ENCODE measurements at regions not wholly inside any gene's neighbourhood (a gene's known extent, or its start where the extent isn't known, plus 50 kb on each side); places are given as distances from the start of the nearest gene placed in this dataset.

GRCh38 chr4:100067255-100067654 lies 117.2 kb upstream of the H2AZ1 start:
- 0 to 86% methylated on average over 1 to 11 of the region's 12 CpGs for WGBS, 2 experiments (ENCODE audit: insufficient coverage in 1 of 2, insufficient read length in 1 of 2)
- no peak overlapping the region for H3K27ac Mint-ChIP-seq
- Histone ChIP-seq H3K27ac (ENCODE audit: low read depth, low read length) (no peak overlapping the region), H3K27me3 (ENCODE audit: control insufficient read depth, insufficient read depth, low read length, poor library complexity, severe bottlenecking) (no peaks in the 10 kb centered on the region), H3K36me3 (ENCODE audit: control insufficient read depth, insufficient read depth, low read length) (no peaks in the 10 kb centered on the region), H3K9me3 (ENCODE audit: control insufficient read depth, low read length) (no peaks in the 10 kb centered on the region), H3K4me1 (ENCODE audit: control insufficient read depth, insufficient read depth, low read length) (no peaks in the 10 kb centered on the region), H3K4me3 (ENCODE audit: low read length) (no peak overlapping the region), H3K9ac (ENCODE audit: extremely low read depth, low read length, poor library complexity, severe bottlenecking) (no peak overlapping the region)
- no peak overlapping the region for H3K4me3 Mint-ChIP-seq
- H3K27me3 Mint-ChIP-seq (ENCODE audit: insufficient read depth) = no peaks in the 10 kb centered on the region
- no peak for DNase-seq
- TF ChIP-seq, protein P1, sequence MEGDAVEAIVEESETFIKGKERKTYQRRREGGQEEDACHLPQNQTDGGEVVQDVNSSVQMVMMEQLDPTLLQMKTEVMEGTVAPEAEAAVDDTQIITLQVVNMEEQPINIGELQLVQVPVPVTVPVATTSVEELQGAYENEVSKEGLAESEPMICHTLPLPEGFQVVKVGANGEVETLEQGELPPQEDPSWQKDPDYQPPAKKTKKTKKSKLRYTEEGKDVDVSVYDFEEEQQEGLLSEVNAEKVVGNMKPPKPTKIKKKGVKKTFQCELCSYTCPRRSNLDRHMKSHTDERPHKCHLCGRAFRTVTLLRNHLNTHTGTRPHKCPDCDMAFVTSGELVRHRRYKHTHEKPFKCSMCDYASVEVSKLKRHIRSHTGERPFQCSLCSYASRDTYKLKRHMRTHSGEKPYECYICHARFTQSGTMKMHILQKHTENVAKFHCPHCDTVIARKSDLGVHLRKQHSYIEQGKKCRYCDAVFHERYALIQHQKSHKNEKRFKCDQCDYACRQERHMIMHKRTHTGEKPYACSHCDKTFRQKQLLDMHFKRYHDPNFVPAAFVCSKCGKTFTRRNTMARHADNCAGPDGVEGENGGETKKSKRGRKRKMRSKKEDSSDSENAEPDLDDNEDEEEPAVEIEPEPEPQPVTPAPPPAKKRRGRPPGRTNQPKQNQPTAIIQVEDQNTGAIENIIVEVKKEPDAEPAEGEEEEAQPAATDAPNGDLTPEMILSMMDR (conservative IDR thresholded peaks at IDR 0.05) = no peak
- no peaks in the 10 kb centered on the region for H3K4me1 Mint-ChIP-seq
- no peaks in the 10 kb centered on the region for H3K9me3 Mint-ChIP-seq
- H3K36me3 Mint-ChIP-seq (ENCODE audit: low read depth) = no peaks in the 10 kb centered on the region

DNA sequence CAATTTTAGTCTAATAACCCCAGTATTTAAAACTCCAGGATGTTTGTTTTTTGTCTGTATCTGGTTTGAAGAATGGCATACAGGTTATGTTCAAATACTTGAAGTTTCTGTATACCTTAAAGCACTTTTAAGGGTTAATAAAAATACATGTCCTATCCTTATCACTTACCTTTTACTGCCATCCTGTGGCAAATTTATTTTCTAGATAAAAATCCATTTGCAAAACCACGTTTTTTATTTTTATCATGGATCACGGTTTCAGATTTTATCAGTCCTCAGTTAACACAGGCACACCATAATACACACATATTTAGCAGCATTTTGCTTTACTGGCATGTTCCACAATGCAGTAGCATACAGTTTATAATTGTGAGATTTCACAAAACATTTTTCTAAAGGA lies 113.3 kb upstream of the H2AZ1 start:
- no peak for DNase-seq
- Histone ChIP-seq H3K36me3 (ENCODE audit: control insufficient read depth, insufficient read depth, low read length) (no peaks in the 10 kb centered on the region), H3K9me3 (ENCODE audit: control insufficient read depth, low read length) (no peaks in the 10 kb centered on the region), H3K27ac (ENCODE audit: low read depth, low read length) (no peak overlapping the region), H3K4me1 (ENCODE audit: control insufficient read depth, insufficient read depth, low read length) (no peaks in the 10 kb centered on the region), H3K9ac (ENCODE audit: extremely low read depth, low read length, poor library complexity, severe bottlenecking) (no peak overlapping the region), H3K4me3 (ENCODE audit: low read length) (no peak overlapping the region), H3K27me3 (ENCODE audit: control insufficient read depth, insufficient read depth, low read length, poor library complexity, severe bottlenecking) (no peaks in the 10 kb centered on the region)
- H3K4me1 Mint-ChIP-seq = no peaks in the 10 kb centered on the region
- TF ChIP-seq, protein P1 (conservative IDR thresholded peaks at IDR 0.05) = peak; percentile 16
- H3K36me3 Mint-ChIP-seq (ENCODE audit: low read depth) = no peaks in the 10 kb centered on the region
- no peaks in the 10 kb centered on the region for H3K27me3 Mint-ChIP-seq (ENCODE audit: insufficient read depth)
- WGBS, 2 experiments (ENCODE audit: insufficient coverage in 1 of 2, insufficient read length in 1 of 2) = 64 to 69% methylated on average over 2 of the region's 2 CpGs
- H3K27ac Mint-ChIP-seq = no peak overlapping the region
- H3K9me3 Mint-ChIP-seq = no peaks in the 10 kb centered on the region
- H3K4me3 Mint-ChIP-seq = no peak overlapping the region

- no peak overlapping the region for H3K4me3 ChIP-seq (ENCODE audit: low read length)
- H3K27me3 ChIP-seq (ENCODE audit: control insufficient read depth, insufficient read depth, low read length, poor library complexity, severe bottlenecking) = no peaks in the 10 kb centered on the region
- no peaks in the 10 kb centered on the region for H3K27me3 Mint-ChIP-seq (ENCODE audit: insufficient read depth)
- H3K9me3 ChIP-seq (ENCODE audit: control insufficient read depth, low read length) = no peaks in the 10 kb centered on the region
- no peak overlapping the region for H3K9ac ChIP-seq (ENCODE audit: extremely low read depth, low read length, poor library complexity, severe bottlenecking)
- no peaks in the 10 kb centered on the region for H3K9me3 Mint-ChIP-seq
- H3K27ac ChIP-seq (ENCODE audit: low read depth, low read length) = no peak overlapping the region
- no peaks in the 10 kb centered on the region for H3K36me3 Mint-ChIP-seq (ENCODE audit: low read depth)
- no peak overlapping the region for H3K27ac Mint-ChIP-seq
- no peaks in the 10 kb centered on the region for H3K4me1 ChIP-seq (ENCODE audit: control insufficient read depth, insufficient read depth, low read length)
- H3K4me3 Mint-ChIP-seq = no peak overlapping the region
- H3K36me3 ChIP-seq (ENCODE audit: control insufficient read depth, insufficient read depth, low read length) = no peaks in the 10 kb centered on the region
- TF ChIP-seq, protein P1 (conservative IDR thresholded peaks at IDR 0.05) = no peak
- H3K4me1 Mint-ChIP-seq = no peaks in the 10 kb centered on the region
- no peak for DNase-seq
Measured at GRCh38 chr4:100062921-100063320, 112.8 kb upstream of the H2AZ1 start.
